ENCODE measurements at regions not wholly inside any gene's neighbourhood (a gene's known extent, or its start where the extent isn't known, plus 50 kb on each side); places are given as distances from the start of the nearest gene placed in this dataset.
"Not testable (repeated sequence)": the region's sequence is repeated elsewhere in the genome, so short reads cannot be mapped to it uniquely, and the experiment has no call there.

DNA sequence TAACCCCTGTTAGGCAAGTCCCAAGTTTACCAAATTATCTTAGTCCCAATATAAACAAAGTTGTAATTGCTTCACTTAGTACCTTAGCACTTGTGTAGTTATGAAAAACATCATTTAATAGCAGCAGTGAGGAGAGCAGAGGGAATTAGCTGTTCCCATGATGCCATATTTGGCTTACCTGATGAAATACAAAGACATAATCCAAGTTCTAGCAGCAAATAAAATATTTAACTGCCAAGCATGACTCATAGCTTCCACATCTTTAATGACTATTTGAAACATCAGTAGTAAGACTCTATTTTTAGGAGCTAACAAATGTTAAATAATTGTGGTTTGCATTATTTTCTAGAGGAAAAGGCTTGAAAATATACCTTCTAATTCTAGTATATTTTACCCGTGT, 94.0 kb upstream of the MCHR2 start:
- peak; percentile 11 for DNase-seq

DNA sequence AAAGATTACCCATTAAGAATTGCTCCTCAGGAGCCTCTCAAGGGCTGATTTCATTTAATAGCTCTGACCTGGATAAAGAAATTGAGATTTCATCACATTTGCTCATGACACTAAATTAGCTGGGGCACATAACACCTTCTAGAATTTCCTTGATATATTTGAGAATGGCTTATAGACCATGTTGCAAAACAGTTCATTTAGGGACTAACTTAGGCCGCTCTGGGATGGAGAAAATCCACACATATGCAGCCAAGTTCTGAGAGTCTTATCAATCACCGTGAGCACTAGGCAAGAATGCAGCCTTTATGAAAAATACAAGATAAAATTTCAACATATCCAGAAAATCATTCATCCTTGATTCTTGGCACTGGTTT, 91.0 kb upstream of the MCHR2 start:
- DNase-seq, result no peak

DNA sequence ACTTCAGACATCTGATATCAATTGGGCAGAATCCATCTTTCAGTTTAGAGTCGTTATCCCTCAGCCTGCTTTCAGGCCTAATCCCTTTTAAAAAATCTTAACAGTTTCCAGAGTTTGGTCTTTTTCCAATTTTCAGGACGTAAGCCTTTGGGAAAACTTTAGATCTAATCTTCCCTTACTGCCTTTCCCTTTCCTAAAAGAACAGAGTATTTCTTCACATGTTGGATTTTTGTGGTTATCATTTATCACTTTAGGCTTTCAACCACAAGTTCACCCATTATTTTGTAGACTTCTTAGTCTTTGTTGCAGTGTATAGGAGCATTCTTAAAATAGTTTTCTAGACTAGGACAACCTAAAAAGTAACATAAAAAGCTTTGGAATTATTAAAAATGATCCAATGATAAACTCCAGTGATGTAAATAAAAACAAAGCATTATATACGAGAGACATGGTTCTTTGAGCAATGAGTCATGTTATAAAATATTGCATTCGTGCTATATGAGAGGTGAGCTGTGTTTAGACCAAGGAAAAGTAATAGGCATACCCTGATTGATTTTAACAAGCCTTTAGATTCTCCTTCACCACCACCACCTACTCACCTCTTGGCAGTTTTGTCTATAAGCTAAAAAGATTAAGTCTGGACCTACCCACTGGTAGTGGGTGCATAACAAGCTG, 90.4 kb upstream of the MCHR2 start:
- DNase-seq, result no peak

DNA sequence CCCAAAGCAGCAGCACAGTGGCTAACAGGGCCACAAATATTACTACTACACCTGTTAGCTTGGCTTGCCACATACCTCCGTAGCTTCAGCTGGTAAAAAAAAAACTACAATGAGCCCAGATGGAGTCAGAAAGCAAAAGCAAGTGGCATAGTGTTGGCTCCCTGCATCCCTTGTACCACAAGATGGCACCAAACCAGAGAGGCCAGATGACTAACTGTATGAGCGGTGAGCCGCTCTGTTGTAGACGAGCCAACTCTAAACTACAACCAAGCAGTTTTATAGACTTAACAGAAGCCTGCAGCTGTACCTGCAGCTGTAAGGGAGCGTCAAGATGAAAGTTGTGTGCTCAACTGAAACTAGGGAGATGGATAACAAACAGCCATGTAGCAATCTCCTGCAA, 84.5 kb upstream of the MCHR2 start:
- no peak for DNase-seq

DNA sequence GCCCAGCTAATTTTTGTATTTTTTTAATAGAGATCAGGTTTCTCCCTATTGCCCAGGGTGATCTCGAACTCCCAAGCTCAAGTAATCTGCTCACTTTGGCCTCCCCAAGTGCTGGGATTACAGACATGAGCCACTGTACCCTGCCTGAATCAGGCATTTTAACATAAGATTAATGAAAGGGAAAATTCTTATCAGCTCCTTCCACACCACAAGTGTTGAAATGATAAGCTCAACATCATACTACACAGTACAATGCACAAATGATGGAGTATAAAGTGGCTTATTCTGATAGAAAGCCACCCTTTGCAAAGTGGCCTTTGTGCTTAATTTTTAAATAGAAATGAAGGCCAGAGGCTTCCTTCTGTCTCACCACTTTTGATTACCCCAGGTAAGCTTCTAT, 71.3 kb upstream of the MCHR2 start:
- no peak for DNase-seq

DNA sequence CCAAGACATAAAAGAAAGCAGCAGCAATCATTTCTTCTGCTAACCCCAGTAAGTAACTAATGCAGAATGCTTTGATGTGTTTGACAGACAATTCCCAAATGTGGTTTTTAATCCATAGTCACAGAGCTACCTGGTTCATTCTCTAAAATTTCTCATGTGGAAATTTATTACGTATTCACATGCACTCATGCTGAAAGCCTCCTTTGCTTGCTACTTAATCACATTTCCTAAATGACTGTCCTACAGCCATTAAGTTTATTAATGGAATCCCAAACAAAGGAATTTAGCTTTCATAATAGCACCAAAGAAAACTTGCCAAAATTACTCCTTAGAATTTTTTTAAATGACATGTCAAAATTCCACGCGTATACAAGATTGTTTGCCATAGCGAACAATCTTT, 68.6 kb upstream of the MCHR2 start:
- no peak for DNase-seq

DNA sequence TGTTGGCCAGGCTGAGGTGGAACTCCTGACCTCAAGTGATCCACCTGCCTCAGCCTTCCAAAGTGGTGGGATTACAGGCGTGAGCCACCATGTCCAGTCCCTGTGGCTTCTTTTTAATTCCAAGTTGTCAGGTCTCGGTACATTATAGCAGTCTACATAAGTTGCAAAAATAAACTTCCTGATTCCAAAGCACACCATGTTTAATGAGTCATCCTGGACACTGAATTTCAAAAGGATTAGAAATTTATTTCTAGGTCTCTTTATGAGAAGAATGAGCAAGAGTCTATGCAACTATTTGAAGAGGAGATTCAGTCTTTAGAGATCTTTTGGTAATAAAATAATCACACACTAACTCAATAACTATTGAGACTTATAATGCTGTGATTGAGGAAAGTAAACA, 63.9 kb upstream of the MCHR2 start:
- DNase-seq, result no peak

DNA sequence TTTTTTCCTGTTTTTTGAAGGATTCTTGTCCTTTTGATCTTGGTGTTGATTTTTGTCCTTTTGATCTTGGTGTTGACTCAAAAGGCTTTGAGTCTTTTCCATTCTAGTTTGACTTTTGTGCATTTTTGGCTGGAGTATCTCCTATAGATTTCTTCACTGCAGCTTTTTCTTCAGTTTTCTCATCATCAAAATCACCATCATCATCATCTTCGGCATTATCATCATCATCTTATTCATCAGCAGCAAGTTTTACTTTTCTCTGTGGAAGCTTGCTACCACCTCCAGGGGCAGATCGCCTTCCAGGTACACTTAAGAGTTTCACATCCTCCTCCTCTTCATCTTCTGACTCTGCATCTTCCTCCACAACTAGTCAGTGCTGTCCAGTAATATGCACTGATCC, 56.5 kb upstream of the MCHR2 start:
- no peak for DNase-seq

DNA sequence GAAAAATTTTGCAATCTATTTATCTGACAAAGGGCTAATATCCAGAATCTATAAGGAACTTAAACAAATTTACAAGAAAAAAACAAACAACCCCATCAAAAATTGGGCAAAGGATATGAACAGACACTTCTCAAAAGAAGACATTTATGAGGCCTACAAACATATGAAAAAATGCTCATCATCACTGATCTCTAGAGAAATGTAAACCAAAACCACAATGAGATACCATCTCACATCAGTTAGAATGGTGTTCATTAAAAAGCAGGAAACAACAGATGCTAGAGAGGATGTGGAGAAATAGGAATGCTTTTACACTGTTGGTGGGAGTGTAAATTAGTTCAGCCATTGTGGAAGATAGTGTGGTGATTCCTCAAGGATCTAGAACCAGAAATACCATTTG, 49.9 kb upstream of the MCHR2 start:
- DNase-seq, result not testable (repeated sequence)
